CD4-positive, alpha-beta T cell (primary cell): ENCODE measurements at regions not wholly inside any gene's neighbourhood (a gene's known extent, or its start where the extent isn't known, plus 50 kb on each side); places are given as distances from the start of the nearest gene placed in this dataset.
"Not testable (repeated sequence)": the region's sequence is repeated elsewhere in the genome, so short reads cannot be mapped to it uniquely, and the experiment has no call there.

Experiments used
- ATAC-seq: fragments of 200-7000 bp; cut with Tn5 transposase; one replicate; pipeline ENCODE4 v1.10.0; 2022; ENCODE audit warnings: mild to moderate bottlenecking; ENCODE audit not compliant: poor library complexity
- CTCF ChIA-PET: fragments of 350-600 bp; sonication (Branson Sonifier 250); formaldehyde crosslinking; loops from one replicate; lab custom pipeline; 2021; ENCODE audit warnings: antibody characterized with exemption, inconsistent platforms; lab: Charles Lee
- POLR2A ChIA-PET: fragments of 350-600 bp; sonication (Branson Sonifier 250); formaldehyde crosslinking; loops from one replicate; lab custom pipeline; 2021; ENCODE audit warnings: antibody characterized with exemption, inconsistent platforms; lab: Charles Lee
- DNase-seq, 14 experiments: peaks; one replicate each; pipeline ENCODE4 v3.0.0-alpha.2; 2013 to 2020; ENCODE audit warnings: mixed read lengths in 2 of 14
- H3K27ac ChIP-seq, 2 donors: one replicate each; pipeline versions ENCODE4 v1.5.1 to v1.7.0; 2013; ENCODE audit warnings: low read length in 2 of 2, low read depth in 1 of 2, mild to moderate bottlenecking in 1 of 2
- H3K27me3 ChIP-seq, 2 experiments: 1 replicate in 1 of 2; 2 replicates in 1 of 2; pipeline versions ENCODE4 v1.6.1 to v1.7.0; 2013; ENCODE audit warnings: low read length in 2 of 2, control low read depth in 1 of 2, mild to moderate bottlenecking in 1 of 2, moderate library complexity in 1 of 2; ENCODE audit not compliant: insufficient read depth in 2 of 2, control insufficient read depth in 1 of 2
- H3K36me3 ChIP-seq: one replicate; pipeline ENCODE4 v1.6.1; 2013; ENCODE audit warnings: low read length, control low read depth; ENCODE audit not compliant: insufficient read depth
- H3K4me1 ChIP-seq: one replicate; pipeline ENCODE4 v1.6.1; 2013; ENCODE audit warnings: low read length, control low read depth; ENCODE audit not compliant: insufficient read depth
- H3K4me3 ChIP-seq: one replicate; pipeline ENCODE4 v1.5.1; 2013; ENCODE audit warnings: mild to moderate bottlenecking, low read length, moderate library complexity
- H3K9me3 ChIP-seq, 2 experiments: 1 replicate in 1 of 2; 2 replicates in 1 of 2; pipeline versions ENCODE4 v1.6.1 to v1.7.0; 2013; ENCODE audit warnings: low read length in 2 of 2, mild to moderate bottlenecking in 2 of 2, control low read depth in 1 of 2, moderate library complexity in 1 of 2; ENCODE audit not compliant: control insufficient read depth in 1 of 2, insufficient read depth in 1 of 2
- H3K27ac Mint-ChIP-seq: one replicate; pipeline ENCODE4 v1.8.0; 2020; ENCODE audit warnings: mixed read lengths
- H3K27me3 Mint-ChIP-seq: one replicate; pipeline ENCODE4 v1.8.0; 2021; ENCODE audit warnings: mixed read lengths
- H3K36me3 Mint-ChIP-seq: one replicate; pipeline ENCODE4 v1.8.0; 2021; ENCODE audit warnings: low read depth, mixed read lengths
- H3K4me1 Mint-ChIP-seq: one replicate; pipeline ENCODE4 v1.8.0; 2021; ENCODE audit warnings: low read depth, mixed read lengths
- H3K4me3 Mint-ChIP-seq: one replicate; pipeline ENCODE4 v1.8.0; 2020; ENCODE audit warnings: mild to moderate bottlenecking, mixed read lengths
- H3K9me3 Mint-ChIP-seq: one replicate; pipeline ENCODE4 v1.8.0; 2020; ENCODE audit warnings: mixed read lengths
- intact Hi-C, 2 experiments: fragments of 100-400 bp; cut with DNase I in 1 of 2; cut with micrococcal nuclease in 1 of 2; formaldehyde crosslinking; loops; one replicate each; pipeline versions ENCODE4 v1.15.1 to v1.9.0; 2023 to 2025; cut with DNase I, micrococcal nuclease
- TF ChIP-seq, protein P1 (sequence below): fragments of 200-600 bp; IDR thresholded peaks from one replicate; pipeline ENCODE4 v1.8.0; 2022; ENCODE audit warnings: antibody characterized with exemption, mild to moderate bottlenecking

DNA sequence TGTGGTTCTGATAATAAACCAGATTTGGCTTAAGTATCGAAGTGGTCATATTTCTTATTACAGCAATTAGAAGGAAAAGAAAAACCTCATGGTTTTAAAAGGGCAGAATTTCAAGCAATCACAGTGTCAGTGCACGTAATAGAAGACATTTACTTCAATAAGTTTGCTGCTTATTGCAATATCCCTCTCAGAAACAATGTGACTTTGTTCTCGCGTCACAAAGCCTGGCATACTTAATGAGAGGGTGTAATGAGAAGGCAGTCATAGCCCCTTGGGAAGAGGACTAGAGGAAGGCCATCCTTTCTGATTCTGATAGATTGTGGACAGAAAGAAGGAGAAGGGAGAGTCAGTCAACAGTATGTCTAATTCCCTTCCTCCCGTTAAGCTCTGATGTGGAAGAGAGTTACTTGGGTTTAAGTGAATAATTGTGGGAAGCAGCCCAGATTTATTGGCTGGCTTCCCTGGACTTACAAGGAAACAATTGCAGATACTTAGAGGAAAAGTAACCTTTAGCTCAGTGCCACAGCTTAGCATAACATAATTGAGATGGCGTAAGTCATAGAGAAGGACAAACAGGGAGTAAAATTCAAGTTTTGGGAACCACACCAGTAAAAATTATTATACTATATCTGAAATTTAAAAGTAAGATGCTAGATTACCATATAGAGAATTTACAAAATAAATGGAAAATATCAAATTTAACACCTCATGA is 738.2 kb downstream of the PRIM2 start:
- H3K27ac Mint-ChIP-seq, CTCF ChIA-PET, H3K4me3 ChIP-seq, H3K4me1 ChIP-seq, H3K9me3 Mint-ChIP-seq, H3K36me3 Mint-ChIP-seq, H3K9me3 ChIP-seq, POLR2A ChIA-PET, H3K27me3 Mint-ChIP-seq, intact Hi-C loops, H3K36me3 ChIP-seq, H3K27me3 ChIP-seq, ATAC-seq, DNase-seq, H3K4me3 Mint-ChIP-seq, H3K27ac ChIP-seq, H3K4me1 Mint-ChIP-seq: not testable (repeated sequence)

DNA sequence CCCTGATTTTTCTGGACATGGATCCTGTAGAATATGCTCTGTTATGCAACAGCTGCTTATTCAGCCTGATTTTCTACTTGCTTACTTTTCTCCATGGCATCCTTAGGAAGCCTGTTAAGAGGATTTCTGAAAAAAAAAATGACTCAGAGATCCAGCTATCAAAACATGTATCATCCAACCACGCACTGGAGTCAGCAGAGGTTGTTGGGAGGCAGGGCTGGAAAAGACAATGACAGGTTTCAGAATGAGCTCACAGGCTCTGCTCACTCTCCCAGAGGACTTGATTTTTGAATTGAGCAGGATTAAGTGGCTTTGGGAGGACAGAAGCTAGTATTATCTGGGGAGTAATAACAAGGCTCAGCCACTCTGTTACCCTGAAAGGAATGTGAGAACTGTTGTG is 742.3 kb downstream of the PRIM2 start:
- H3K27ac ChIP-seq, H3K4me3 Mint-ChIP-seq, H3K9me3 Mint-ChIP-seq, ATAC-seq, H3K27ac Mint-ChIP-seq, DNase-seq, H3K36me3 Mint-ChIP-seq, H3K4me3 ChIP-seq, intact Hi-C loops, H3K36me3 ChIP-seq, H3K27me3 Mint-ChIP-seq, H3K4me1 ChIP-seq, H3K9me3 ChIP-seq, CTCF ChIA-PET, H3K27me3 ChIP-seq, H3K4me1 Mint-ChIP-seq, POLR2A ChIA-PET: not testable (repeated sequence)

DNA sequence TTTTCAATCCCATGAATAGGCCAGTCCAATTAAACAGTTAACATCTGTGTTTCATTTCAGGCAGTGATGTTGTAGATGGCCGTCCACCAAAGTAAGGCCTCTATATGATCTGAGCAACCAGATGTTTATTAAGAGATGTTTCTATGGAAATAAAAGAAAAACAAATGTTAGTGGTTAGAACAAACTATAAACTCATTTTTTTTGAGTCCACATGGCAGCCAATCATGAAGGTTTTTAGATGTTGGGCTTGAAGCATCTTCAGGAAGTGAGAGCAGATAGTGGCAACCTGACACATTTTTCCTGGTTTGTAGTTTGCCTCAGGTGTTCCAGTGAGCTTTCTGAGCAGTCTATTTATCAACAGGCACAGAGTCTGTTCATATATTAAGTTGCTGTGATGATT is 746.1 kb downstream of the PRIM2 start:
- intact Hi-C loops, H3K36me3 ChIP-seq, ATAC-seq, H3K9me3 ChIP-seq, H3K4me3 ChIP-seq, H3K4me1 Mint-ChIP-seq, H3K9me3 Mint-ChIP-seq, POLR2A ChIA-PET, CTCF ChIA-PET, H3K4me3 Mint-ChIP-seq, H3K27ac Mint-ChIP-seq, H3K36me3 Mint-ChIP-seq, H3K27me3 Mint-ChIP-seq, H3K27ac ChIP-seq, H3K27me3 ChIP-seq, DNase-seq, H3K4me1 ChIP-seq: not testable (repeated sequence)

DNA sequence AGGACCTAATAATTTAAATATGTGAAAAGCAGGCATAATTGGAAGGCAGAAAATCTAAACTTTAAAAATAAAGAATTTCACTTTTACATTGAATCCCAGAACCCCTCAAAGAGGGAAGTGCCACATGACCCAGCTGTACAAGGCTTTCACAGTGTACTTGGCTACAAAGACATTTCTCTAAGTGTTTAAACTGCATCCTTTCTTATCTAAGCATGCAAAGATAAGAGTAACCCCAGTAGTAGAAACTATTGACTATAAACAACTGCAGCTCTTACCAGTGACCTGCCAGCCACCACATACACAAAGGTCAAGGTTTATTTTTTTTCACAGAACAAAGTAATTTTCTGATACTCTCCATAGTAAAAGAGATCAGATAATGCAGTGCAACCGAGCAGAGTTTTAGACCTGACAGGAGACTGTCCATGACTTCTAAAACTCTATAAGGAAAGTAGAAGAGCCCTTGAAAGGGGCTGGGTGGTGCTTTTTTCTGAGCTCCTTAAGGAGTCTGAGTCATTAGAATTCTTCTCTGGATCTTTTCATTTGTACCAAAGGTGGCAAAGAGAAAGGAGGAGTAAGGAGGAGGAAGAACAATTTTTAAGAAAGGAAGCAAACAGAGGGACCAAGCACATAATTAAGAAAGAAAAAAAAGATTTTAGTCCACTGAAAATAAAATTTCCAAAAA is 750.6 kb downstream of the PRIM2 start:
- H3K4me1 ChIP-seq, ATAC-seq, H3K4me3 ChIP-seq, H3K27ac Mint-ChIP-seq, H3K36me3 ChIP-seq, H3K36me3 Mint-ChIP-seq, H3K27ac ChIP-seq, H3K27me3 ChIP-seq, H3K4me3 Mint-ChIP-seq, H3K27me3 Mint-ChIP-seq, H3K9me3 ChIP-seq, DNase-seq, POLR2A ChIA-PET, CTCF ChIA-PET, intact Hi-C loops, H3K4me1 Mint-ChIP-seq, H3K9me3 Mint-ChIP-seq: not testable (repeated sequence)

DNA sequence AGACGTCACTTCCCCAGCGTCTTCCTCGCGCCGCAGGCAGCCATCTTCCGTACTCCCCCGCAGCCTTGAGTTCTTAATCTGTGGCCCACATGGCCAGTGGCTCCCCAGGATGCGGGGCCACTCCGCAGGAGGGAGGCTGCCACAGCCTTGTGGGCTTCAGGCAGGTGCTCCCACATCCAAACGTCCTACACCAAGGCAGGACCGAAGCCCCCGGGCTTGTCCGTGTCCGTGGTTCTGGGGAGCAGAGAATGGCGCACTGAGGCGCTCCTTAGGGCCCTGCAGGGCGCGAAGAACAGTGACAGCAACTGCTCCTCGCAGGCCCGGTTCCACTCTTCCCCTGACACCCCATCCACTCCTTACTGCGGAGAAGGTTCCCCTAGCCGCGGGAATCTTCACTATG is 755.8 kb downstream of the PRIM2 start:
- no peaks in the 10 kb centered on the region for H3K4me1 ChIP-seq
- intact Hi-C loops: no loop called here
- ChIA-PET CTCF (no interaction called here), POLR2A (no interaction called here)
- TF ChIP-seq, protein P1, sequence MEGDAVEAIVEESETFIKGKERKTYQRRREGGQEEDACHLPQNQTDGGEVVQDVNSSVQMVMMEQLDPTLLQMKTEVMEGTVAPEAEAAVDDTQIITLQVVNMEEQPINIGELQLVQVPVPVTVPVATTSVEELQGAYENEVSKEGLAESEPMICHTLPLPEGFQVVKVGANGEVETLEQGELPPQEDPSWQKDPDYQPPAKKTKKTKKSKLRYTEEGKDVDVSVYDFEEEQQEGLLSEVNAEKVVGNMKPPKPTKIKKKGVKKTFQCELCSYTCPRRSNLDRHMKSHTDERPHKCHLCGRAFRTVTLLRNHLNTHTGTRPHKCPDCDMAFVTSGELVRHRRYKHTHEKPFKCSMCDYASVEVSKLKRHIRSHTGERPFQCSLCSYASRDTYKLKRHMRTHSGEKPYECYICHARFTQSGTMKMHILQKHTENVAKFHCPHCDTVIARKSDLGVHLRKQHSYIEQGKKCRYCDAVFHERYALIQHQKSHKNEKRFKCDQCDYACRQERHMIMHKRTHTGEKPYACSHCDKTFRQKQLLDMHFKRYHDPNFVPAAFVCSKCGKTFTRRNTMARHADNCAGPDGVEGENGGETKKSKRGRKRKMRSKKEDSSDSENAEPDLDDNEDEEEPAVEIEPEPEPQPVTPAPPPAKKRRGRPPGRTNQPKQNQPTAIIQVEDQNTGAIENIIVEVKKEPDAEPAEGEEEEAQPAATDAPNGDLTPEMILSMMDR: no peak
- H3K27ac Mint-ChIP-seq: no peak overlapping the region
- H3K9me3 Mint-ChIP-seq: no peaks in the 10 kb centered on the region
- H3K4me3 Mint-ChIP-seq: no peak overlapping the region
- ATAC-seq (no peak), DNase-seq (no peak)
- no peaks in the 10 kb centered on the region for H3K36me3 Mint-ChIP-seq
- H3K27me3 Mint-ChIP-seq: no peaks in the 10 kb centered on the region
- no peaks in the 10 kb centered on the region for H3K4me1 Mint-ChIP-seq
- no peak overlapping the region for H3K27ac ChIP-seq
- no peaks in the 10 kb centered on the region for H3K27me3 ChIP-seq
- H3K4me3 ChIP-seq: no peak overlapping the region
- H3K9me3 ChIP-seq: peaks cover 0 to 5% of the 10 kb centered on the region in 2 experiments
- H3K36me3 ChIP-seq: no peaks in the 10 kb centered on the region

DNA sequence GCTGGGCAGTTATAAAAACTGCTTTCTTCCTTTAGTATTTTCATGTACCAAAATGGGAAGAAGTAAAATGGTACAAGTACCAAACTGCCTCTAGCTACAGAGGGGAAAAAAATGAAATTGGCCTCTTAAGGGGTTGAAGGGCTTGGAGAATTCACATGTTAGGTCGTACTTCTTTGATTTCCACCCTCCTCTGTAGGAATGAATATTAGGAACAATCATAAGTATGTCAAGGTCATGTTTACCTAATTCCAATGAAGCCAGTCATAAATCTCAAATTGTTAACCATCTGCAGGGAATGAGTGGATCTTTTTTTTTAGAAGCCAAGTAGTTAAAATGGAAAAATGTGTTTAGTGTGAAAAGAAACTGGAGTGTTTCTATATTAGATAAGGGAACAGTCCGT is 772.6 kb downstream of the PRIM2 start:
- H3K36me3 ChIP-seq, H3K4me1 ChIP-seq, H3K27ac Mint-ChIP-seq, CTCF ChIA-PET, H3K27me3 Mint-ChIP-seq, H3K36me3 Mint-ChIP-seq, H3K9me3 ChIP-seq, DNase-seq, H3K27ac ChIP-seq, H3K4me3 Mint-ChIP-seq, H3K4me1 Mint-ChIP-seq, intact Hi-C loops, ATAC-seq, H3K9me3 Mint-ChIP-seq, H3K27me3 ChIP-seq, POLR2A ChIA-PET, H3K4me3 ChIP-seq: not testable (repeated sequence)
